Coronary artery (tissue), 2 donors: ENCODE measurements at regions not wholly inside any gene's neighbourhood (a gene's known extent, or its start where the extent isn't known, plus 50 kb on each side); places are given as distances from the start of the nearest gene placed in this dataset.

Experiments used
- DNase-seq: peaks from one replicate; pipeline ENCODE4 v3.0.0-alpha.2; 2017; ENCODE audit warnings: low spot score
- H3K27ac ChIP-seq, 2 donors: fragments of 200-600 bp; sonication (generic); one replicate each; pipeline ENCODE4 v1.5.1; 2016 to 2019
- H3K4me3 ChIP-seq: fragments of 200-600 bp; sonication (generic); 2 replicates; pipeline ENCODE4 v1.5.1; 2016; ENCODE audit warnings: mild to moderate bottlenecking, moderate library complexity
- TF ChIP-seq, protein P1 (sequence below): fragments of 200-600 bp; sonication (generic); IDR thresholded peaks from one replicate; pipeline ENCODE4 v1.5.1; 2019; ENCODE audit warnings: antibody characterized with exemption

DNA sequence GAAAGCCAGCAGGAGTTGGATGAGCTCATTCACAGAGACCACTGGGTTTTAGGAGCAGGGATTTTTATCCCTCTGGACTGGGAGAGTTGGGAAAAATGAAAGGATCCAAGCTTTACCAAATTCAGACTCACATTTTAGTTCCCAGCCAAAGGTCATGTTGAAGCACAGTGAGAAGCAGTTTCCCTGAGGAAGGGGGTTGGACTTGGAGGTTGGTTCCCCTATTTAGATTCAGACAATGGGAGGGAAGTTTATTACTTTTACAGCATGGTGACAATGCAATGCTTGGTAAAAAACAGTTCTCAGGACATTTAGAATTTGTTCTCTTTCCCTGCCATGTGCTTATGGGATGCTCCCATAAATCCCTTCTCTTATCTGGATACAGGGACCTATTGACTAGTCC, 57.3 kb upstream of the ZNF648 start:
- no peak for DNase-seq
- TF ChIP-seq, protein P1, sequence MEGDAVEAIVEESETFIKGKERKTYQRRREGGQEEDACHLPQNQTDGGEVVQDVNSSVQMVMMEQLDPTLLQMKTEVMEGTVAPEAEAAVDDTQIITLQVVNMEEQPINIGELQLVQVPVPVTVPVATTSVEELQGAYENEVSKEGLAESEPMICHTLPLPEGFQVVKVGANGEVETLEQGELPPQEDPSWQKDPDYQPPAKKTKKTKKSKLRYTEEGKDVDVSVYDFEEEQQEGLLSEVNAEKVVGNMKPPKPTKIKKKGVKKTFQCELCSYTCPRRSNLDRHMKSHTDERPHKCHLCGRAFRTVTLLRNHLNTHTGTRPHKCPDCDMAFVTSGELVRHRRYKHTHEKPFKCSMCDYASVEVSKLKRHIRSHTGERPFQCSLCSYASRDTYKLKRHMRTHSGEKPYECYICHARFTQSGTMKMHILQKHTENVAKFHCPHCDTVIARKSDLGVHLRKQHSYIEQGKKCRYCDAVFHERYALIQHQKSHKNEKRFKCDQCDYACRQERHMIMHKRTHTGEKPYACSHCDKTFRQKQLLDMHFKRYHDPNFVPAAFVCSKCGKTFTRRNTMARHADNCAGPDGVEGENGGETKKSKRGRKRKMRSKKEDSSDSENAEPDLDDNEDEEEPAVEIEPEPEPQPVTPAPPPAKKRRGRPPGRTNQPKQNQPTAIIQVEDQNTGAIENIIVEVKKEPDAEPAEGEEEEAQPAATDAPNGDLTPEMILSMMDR: no peak

DNA sequence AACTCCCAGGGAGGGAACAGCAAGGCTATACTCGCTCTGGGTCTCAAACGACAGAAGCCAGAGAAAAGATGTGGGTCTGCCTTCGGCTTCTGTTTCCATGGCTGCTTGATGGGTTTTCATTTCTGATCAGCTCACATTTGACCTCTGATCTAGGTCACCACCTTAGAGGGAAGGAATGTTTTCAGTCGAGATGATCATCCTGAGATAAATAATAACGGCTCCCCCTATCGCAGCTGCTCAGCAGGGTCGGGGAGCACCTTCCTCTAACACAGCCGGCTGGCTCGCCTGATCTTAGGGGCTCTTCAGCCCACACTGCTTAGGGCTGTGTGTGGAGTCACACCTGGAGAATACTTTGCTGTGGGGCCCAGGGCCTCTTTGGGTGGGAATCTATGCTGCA, 53.1 kb upstream of the ZNF648 start:
- Histone ChIP-seq H3K27ac (no peak overlapping the region), H3K4me3 (no peak overlapping the region)
- TF ChIP-seq, protein P1: no peak
- no peak for DNase-seq

More for the DNA sequence above, 57.3 kb upstream of the ZNF648 start:
- no peak overlapping the region for H3K27ac ChIP-seq
- H3K4me3 ChIP-seq: no peak overlapping the region

DNA sequence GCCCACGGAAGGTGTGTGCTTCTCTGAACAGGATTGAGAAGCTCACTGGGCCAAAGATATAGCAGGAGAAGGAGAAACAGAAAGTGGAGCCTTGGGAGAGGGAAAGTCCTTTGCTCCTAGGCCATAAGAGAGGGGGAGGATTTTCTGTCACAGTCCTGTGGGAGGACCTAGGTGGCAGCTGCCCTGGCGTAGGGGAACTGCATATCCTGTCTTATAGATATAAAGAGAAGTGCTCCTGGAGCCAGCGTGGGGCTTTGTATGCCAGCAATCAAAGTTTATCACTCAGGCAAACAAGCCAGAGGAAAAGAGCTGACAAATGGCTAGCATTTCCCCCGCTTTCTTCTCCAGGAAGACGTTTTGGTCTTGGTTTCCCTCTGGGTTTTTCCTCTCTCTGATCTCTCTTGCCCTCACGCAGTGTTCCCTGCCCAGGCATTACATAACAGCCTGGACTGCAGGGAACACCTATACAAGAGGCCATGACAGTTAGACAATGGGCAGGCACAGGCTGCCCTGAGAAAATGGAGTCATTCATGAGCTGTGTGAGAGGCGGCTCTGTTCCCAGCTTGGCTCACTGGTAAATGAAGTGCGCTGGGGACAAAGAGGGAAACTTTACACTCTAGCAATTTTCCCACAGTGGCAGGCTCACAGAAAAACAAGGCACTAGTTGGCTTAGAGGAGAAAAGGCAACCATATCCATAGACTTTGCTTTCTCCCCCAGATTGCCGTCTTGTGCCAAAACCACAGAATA, 52.5 kb upstream of the ZNF648 start:
- TF ChIP-seq, protein P1: no peak
- DNase-seq: no peak
- Histone ChIP-seq H3K4me3 (no peak overlapping the region), H3K27ac (no peak overlapping the region)

DNA sequence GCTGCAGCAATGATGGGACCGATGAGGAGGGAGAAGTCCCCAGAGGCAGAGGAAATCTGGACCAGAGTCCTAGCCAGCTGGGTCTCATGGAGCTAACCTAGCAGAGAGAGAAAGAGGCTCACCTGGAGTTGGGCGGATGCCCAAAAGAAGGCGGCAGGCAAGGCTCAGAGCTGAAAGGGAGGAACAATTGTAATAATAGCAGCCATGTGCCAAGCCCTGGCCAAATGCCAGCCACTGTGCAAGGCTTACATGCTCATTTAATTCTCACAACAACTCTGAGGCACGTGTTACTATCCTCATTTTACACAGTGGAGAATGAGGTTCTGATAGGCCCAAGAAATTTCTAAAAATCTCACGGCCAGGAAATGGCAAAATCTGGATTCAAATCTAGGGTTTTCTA, 50.0 kb upstream of the ZNF648 start:
- H3K27ac ChIP-seq: no peak overlapping the region
- no peak overlapping the region for H3K4me3 ChIP-seq
- TF ChIP-seq, protein P1: no peak
- DNase-seq: no peak
